ENCODE measurements at regions not wholly inside any gene's neighbourhood (a gene's known extent, or its start where the extent isn't known, plus 50 kb on each side); places are given as distances from the start of the nearest gene placed in this dataset.

GRCh38 chr2:6372317-6372901 is 493.3 kb downstream of the CMPK2 start:
- TF ChIP-seq POLR2A (IDR thresholded peaks at IDR 0.05), result no peak
- TF ChIP-seq, protein P1, sequence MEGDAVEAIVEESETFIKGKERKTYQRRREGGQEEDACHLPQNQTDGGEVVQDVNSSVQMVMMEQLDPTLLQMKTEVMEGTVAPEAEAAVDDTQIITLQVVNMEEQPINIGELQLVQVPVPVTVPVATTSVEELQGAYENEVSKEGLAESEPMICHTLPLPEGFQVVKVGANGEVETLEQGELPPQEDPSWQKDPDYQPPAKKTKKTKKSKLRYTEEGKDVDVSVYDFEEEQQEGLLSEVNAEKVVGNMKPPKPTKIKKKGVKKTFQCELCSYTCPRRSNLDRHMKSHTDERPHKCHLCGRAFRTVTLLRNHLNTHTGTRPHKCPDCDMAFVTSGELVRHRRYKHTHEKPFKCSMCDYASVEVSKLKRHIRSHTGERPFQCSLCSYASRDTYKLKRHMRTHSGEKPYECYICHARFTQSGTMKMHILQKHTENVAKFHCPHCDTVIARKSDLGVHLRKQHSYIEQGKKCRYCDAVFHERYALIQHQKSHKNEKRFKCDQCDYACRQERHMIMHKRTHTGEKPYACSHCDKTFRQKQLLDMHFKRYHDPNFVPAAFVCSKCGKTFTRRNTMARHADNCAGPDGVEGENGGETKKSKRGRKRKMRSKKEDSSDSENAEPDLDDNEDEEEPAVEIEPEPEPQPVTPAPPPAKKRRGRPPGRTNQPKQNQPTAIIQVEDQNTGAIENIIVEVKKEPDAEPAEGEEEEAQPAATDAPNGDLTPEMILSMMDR (IDR thresholded peaks at IDR 0.05), result no peak
- WGBS, 2 donors, result 56 to 67% methylated on average over 3 of the region's 3 CpGs
- H3K27me3 ChIP-seq, result no peaks in the 10 kb centered on the region
- no peak overlapping the region for H3K4me3 ChIP-seq
- intact Hi-C loops (cut with DNase I), result no loop called here
- peaks cover 0 to 12% (median 1%) of the 10 kb centered on the region in 3 donors for H3K9me3 ChIP-seq
- no peak overlapping the region for H3K27ac ChIP-seq
- H3K36me3 ChIP-seq, result no peaks in the 10 kb centered on the region
- no peaks in the 10 kb centered on the region for H3K4me1 ChIP-seq
- no peak for DNase-seq

DNA sequence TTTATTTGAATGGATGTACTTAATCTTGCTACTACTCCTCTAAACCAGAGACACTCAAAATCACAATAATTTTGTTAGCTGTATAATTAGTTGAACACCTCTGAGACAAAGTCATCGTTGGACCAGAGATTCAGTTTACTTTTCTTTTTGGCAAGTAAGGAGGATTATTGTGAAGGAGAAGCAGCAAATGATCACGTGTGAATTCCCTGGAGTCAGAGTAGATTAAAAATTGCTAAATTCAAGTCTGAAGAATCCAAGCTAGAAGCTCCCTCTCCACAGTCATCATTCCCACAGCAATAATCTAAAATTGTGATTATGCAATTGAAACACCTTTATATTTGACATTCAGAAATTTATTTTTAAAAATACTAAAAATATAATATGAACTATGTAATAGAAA is 484.4 kb downstream of the CMPK2 start:
- H3K4me3 ChIP-seq, result no peak overlapping the region
- TF ChIP-seq POLR2A (IDR thresholded peaks at IDR 0.05), result no peak
- TF ChIP-seq, protein P1 (IDR thresholded peaks at IDR 0.05), result no peak
- no peak for DNase-seq
- intact Hi-C loops (cut with DNase I), result no loop called here
- H3K9me3 ChIP-seq, result peaks cover 0 to 7% (median 6%) of the 10 kb centered on the region in 3 donors
- H3K27ac ChIP-seq, result no peak overlapping the region
- H3K4me1 ChIP-seq, result no peaks in the 10 kb centered on the region
- no peaks in the 10 kb centered on the region for H3K27me3 ChIP-seq
- 18 to 32% methylated on average over 2 of the region's 2 CpGs for WGBS, 2 donors
- H3K36me3 ChIP-seq, result no peaks in the 10 kb centered on the region

DNA sequence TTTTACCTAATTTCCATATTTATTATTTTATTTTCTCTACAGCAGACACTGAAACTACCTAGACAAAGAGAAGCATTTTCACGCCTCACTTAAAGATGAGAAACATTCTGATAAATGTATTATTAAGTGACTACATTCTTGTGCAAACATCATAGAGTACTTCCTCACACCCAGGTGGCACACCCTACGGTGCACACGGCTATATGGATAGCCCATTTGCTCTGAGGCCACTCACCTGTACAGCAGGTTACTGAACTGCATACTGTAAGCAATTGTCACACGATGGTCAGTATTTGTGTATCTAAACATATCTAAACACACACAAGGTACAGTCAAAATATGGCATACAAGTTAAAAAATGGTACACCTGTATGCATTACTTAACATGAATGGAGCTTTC is 481.4 kb downstream of the CMPK2 start:
- Histone ChIP-seq H3K36me3 (no peaks in the 10 kb centered on the region), H3K9me3 (peaks cover 0 to 3% (median 3%) of the 10 kb centered on the region in 3 donors), H3K27ac (no peak overlapping the region), H3K27me3 (no peaks in the 10 kb centered on the region), H3K4me1 (no peaks in the 10 kb centered on the region), H3K4me3 (no peak overlapping the region)
- intact Hi-C loops (cut with DNase I), result no loop called here
- no peak for TF ChIP-seq POLR2A (IDR thresholded peaks at IDR 0.05)
- TF ChIP-seq, protein P1 (IDR thresholded peaks at IDR 0.05), result no peak
- WGBS, 2 donors, result 36 to 43% methylated on average over 4 of the region's 4 CpGs
- no peak for DNase-seq

GRCh38 chr2:6392354-6392753 is 473.4 kb downstream of the CMPK2 start:
- Histone ChIP-seq H3K4me1 (no peaks in the 10 kb centered on the region), H3K4me3 (no peak overlapping the region), H3K36me3 (no peaks in the 10 kb centered on the region), H3K27ac (no peak overlapping the region), H3K9me3 (peaks cover 0 to 7% (median 5%) of the 10 kb centered on the region in 3 donors), H3K27me3 (no peaks in the 10 kb centered on the region)
- no peak for TF ChIP-seq POLR2A (IDR thresholded peaks at IDR 0.05)
- TF ChIP-seq, protein P1 (IDR thresholded peaks at IDR 0.05), result no peak
- intact Hi-C loops (cut with DNase I), result no loop called here
- WGBS, 2 donors, result 83% methylated on average over 10 of the region's 10 CpGs
- no peak for DNase-seq

DNA sequence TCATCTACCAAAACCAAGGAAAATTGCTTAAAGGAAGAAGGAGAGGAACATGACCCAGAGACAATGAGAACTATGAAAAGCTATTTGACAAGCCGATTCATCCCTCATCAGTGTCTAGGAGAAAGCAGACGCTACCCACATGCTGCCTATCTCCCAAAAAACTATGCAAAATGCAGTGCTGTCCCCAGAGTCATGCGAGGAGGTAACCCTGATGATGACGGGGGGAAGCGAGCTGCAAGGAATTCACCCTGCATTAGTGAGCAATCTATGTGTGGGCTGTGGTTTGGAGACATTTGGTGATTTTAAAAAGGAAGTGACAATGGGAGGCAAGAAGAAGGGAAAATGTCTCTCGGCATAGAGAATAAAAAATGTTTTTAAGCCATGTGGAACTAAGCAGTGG is 472.7 kb downstream of the CMPK2 start:
- 50 to 64% methylated on average over 6 of the region's 6 CpGs for WGBS, 2 donors
- intact Hi-C loops (cut with DNase I), result no loop called here
- DNase-seq, result no peak

More for the DNA sequence above, 472.7 kb downstream of the CMPK2 start:
- Histone ChIP-seq H3K4me3 (no peak overlapping the region), H3K9me3 (peaks cover 0 to 5% (median 5%) of the 10 kb centered on the region in 3 donors), H3K27me3 (no peaks in the 10 kb centered on the region), H3K27ac (no peak overlapping the region), H3K36me3 (no peaks in the 10 kb centered on the region), H3K4me1 (no peaks in the 10 kb centered on the region)
- no peak for TF ChIP-seq POLR2A (IDR thresholded peaks at IDR 0.05)
- TF ChIP-seq, protein P1 (IDR thresholded peaks at IDR 0.05), result no peak

Measured in esophagus squamous epithelium (tissue), 5 donors.